Uterus (tissue), 2 donors: ENCODE measurements at regions not wholly inside any gene's neighbourhood (a gene's known extent, or its start where the extent isn't known, plus 50 kb on each side); places are given as distances from the start of the nearest gene placed in this dataset.

Experiments
- CTCF ChIP-seq, 4 experiments: fragments of 200-600 bp in 2 of 4; fragments of 450-650 bp in 2 of 4; sonication (generic) in 2 of 4; IDR thresholded peaks; one replicate each; pipeline ENCODE4 v1.5.1; 2016 to 2019; ENCODE audit warnings: antibody characterized with exemption in 4 of 4, mild to moderate bottlenecking in 2 of 4, moderate library complexity in 1 of 4
- POLR2A ChIP-seq, 2 donors: fragments of 450-650 bp; IDR thresholded peaks; one replicate each; pipeline ENCODE4 v1.6.1; 2016; ENCODE audit warnings: antibody characterized with exemption in 2 of 2, mild to moderate bottlenecking in 1 of 2, moderate library complexity in 1 of 2

DNA sequence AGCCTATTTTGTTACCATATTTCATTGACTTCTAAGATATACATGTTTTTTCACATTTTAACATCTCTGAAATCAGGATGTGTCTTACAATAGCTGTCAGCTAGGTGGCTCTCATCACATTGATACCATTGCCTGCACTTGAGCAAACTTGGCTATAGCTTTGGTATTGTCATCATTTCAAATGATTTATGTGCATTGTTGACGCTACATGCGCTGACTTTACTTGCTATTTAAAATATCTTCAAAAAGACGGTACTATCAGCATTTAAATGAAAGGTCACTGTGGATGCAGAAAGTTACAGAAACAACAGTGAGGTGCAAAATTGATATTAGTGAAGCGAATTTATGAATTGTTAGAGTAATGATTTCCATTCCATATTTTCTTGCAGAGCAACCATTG is 54.0 kb upstream of the ABHD2 start:
- TF ChIP-seq CTCF (IDR thresholded peaks at IDR 0.05) (peak in 1 of 4 experiments; percentile 4), POLR2A (IDR thresholded peaks at IDR 0.05) (no peak)
